ENCODE measurements at regions not wholly inside any gene's neighbourhood (a gene's known extent, or its start where the extent isn't known, plus 50 kb on each side); places are given as distances from the start of the nearest gene placed in this dataset.
"Not testable (repeated sequence)": the region's sequence is repeated elsewhere in the genome, so short reads cannot be mapped to it uniquely, and the experiment has no call there.

GRCh38 chr14:53845813-53846693 lies 110.6 kb downstream of the BMP4 start:
- Histone ChIP-seq H3K27me3 (ENCODE audit: low read depth) (no peaks in the 10 kb centered on the region), H3K4me3 (no peak overlapping the region), H3K4me1 (no peaks in the 10 kb centered on the region), H3K36me3 (no peaks in the 10 kb centered on the region), H3K27ac (no peak overlapping the region), H3K9me3 (no peaks in the 10 kb centered on the region)
- ATAC-seq, result no peak
- intact Hi-C loops (cut with DNase I), result no loop called here
- no peak for TF ChIP-seq CTCF (IDR thresholded peaks at IDR 0.05)
- DNase-seq, result no peak

DNA sequence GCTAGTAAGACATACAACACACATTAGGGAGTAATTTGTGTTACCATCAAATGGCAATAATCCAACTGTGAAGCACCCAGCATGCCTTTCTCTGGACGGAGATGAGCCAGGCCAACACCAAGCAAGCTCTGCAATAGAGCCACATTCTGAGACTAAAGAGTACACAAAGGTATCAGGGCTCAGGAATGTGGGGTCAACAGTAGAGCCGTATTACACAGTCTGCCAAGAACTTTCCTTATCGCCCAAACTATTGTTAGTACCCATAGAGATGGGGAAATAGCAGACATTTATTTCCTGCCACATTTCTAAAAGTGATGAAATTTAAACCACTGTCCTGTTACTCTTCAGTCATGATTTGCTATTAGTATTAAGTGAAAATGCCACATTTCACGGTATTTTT lies 113.7 kb downstream of the BMP4 start:
- no peak for DNase-seq
- no peak overlapping the region for H3K4me3 ChIP-seq
- no peaks in the 10 kb centered on the region for H3K27me3 ChIP-seq (ENCODE audit: low read depth)
- TF ChIP-seq CTCF (IDR thresholded peaks at IDR 0.05), result no peak
- no peaks in the 10 kb centered on the region for H3K36me3 ChIP-seq
- no peak overlapping the region for H3K27ac ChIP-seq
- no peaks in the 10 kb centered on the region for H3K4me1 ChIP-seq
- intact Hi-C loops (cut with DNase I), result no loop called here
- H3K9me3 ChIP-seq, result peaks cover 3% of the 10 kb centered on the region
- peak; percentile 76 to 93 for ATAC-seq

GRCh38 chr14:53841109-53842099 lies 115.2 kb downstream of the BMP4 start:
- ATAC-seq (no peak), DNase-seq (no peak)
- Histone ChIP-seq H3K36me3 (no peaks in the 10 kb centered on the region), H3K4me1 (no peaks in the 10 kb centered on the region), H3K9me3 (peaks cover 12% of the 10 kb centered on the region), H3K27ac (no peak overlapping the region), H3K4me3 (no peak overlapping the region), H3K27me3 (ENCODE audit: low read depth) (no peaks in the 10 kb centered on the region)
- no peak for TF ChIP-seq CTCF (IDR thresholded peaks at IDR 0.05)
- intact Hi-C loops (cut with DNase I), result no loop called here

DNA sequence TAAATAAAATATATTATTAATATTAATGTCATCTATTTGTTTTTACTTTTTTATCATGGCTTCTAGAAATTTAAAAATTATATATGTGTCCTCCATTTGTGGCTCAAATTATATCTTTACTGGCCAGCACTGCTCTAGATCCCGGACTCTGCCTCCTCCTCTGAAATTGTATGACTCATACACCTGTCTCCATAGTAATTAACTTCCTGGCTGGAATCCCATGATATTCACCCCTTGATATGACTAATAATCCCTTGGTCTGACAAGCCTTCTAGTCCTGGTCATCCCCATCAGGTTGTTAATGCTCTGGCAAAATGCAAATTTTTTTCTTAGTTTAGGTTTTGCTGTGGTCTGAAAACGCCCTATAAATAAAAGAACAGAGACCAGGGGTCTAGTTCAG lies 116.2 kb downstream of the BMP4 start:
- no peak overlapping the region for H3K4me3 ChIP-seq
- H3K9me3 ChIP-seq, result peaks cover 12% of the 10 kb centered on the region
- H3K27ac ChIP-seq, result no peak overlapping the region
- H3K27me3 ChIP-seq (ENCODE audit: low read depth), result no peaks in the 10 kb centered on the region
- H3K4me1 ChIP-seq, result no peaks in the 10 kb centered on the region
- intact Hi-C loops (cut with DNase I), result no loop called here
- no peak for ATAC-seq
- no peaks in the 10 kb centered on the region for H3K36me3 ChIP-seq
- TF ChIP-seq CTCF (IDR thresholded peaks at IDR 0.05), result no peak
- DNase-seq, result no peak

DNA sequence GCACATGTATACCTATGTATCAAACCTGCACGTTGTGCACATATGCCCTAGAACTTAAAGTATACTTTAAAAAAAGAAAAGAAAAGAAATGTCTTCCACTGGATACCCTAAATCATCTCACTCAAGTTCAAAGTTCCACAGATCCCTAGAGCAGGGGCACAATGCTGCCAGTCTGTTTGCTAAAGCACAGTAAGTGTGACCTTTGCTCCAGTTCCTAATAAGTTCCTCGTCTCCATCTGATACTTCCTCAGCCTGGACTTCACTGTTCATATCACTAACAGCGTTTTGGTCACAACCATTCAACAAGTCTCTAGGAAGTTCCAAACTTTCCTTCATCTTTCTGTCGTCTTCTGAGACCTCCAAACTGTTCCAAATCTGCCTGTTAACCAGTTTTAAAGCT lies 118.3 kb downstream of the BMP4 start:
- no peak for DNase-seq

DNA sequence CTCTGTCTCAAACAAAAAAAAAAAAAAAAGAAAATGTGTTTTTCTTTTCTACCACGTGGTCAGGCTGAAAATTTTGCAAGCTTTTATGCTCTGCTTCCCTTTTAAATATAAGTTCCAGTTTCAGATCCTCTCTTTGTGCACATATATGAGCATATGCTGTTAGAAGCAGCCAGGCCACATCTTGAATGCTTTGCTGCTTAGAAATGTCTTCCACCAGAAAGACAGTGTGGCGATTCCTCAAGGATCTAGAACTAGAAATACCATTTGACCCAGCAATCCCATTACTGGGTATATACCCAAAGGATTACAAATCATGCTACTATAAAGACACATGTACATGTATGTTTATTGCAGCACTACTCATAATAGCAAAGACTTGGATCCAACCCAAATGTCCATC lies 119.0 kb downstream of the BMP4 start:
- H3K4me3 ChIP-seq; DNase-seq; intact Hi-C loops (cut with DNase I); ATAC-seq; H3K36me3 ChIP-seq; H3K27me3 ChIP-seq (ENCODE audit: low read depth); H3K27ac ChIP-seq; H3K4me1 ChIP-seq: not testable (repeated sequence)
- H3K9me3 ChIP-seq, result peaks cover 12% of the 10 kb centered on the region

More for the DNA sequence above, 118.3 kb downstream of the BMP4 start:
- TF ChIP-seq CTCF (IDR thresholded peaks at IDR 0.05), result no peak
- Histone ChIP-seq H3K9me3 (peaks cover 12% of the 10 kb centered on the region), H3K27me3 (ENCODE audit: low read depth) (no peaks in the 10 kb centered on the region), H3K27ac (no peak overlapping the region), H3K36me3 (no peaks in the 10 kb centered on the region), H3K4me3 (no peak overlapping the region), H3K4me1 (no peaks in the 10 kb centered on the region)
- no peak for ATAC-seq
- intact Hi-C loops (cut with DNase I), result no loop called here
